ENCODE measurements at regions not wholly inside any gene's neighbourhood (a gene's known extent, or its start where the extent isn't known, plus 50 kb on each side); places are given as distances from the start of the nearest gene placed in this dataset.
A peak's percentile ranks its signal among the peaks of the same experiment; 100 is the strongest.

GRCh38 chr11:122202951-122203456, 87.0 kb upstream of the BLID start:
- no peaks in the 10 kb centered on the region for H3K9me3 ChIP-seq (replicated peaks; ENCODE audit: control insufficient read depth, insufficient read depth, low read depth, low read length)
- no peak overlapping the region for H3K4me2 ChIP-seq (ENCODE audit: insufficient read depth, low read length)
- H3K4me1 ChIP-seq (replicated peaks in 1 of 2; ENCODE audit: control insufficient read depth in 2 of 2, insufficient read depth in 2 of 2, low read length in 2 of 2), result no peaks in the 10 kb centered on the region
- CTCF ChIA-PET (ENCODE audit: low intra/inter-chr PET ratio), result no interaction called here
- FAIRE-seq (no peak), DNase-seq (ENCODE audit: extremely low read depth in 1 of 4, low spot score in 3 of 4) (peak; percentile 16 to 57 (median 52)), ATAC-seq (peak; percentile 86)
- H3K9ac ChIP-seq (ENCODE audit: insufficient read depth in 1 of 2, low read depth in 2 of 2, low read length in 2 of 2), result no peak overlapping the region
- no peaks in the 10 kb centered on the region for H3K27me3 ChIP-seq (ENCODE audit: control insufficient read depth in 2 of 2, insufficient read depth in 2 of 2, low read length in 2 of 2)
- WGBS (ENCODE audit: insufficient coverage, low coverage, missing lambda C conversion rate), result 2% methylated on average over 19 of the region's 19 CpGs
- no TSS peak for BruUV-seq (replicated peaks)
- POLR2A ChIA-PET, result no interaction called here
- TF ChIP-seq SMC3 (conservative IDR thresholded peaks at IDR 0.05; ENCODE audit: insufficient read depth, low read depth, low read length), result peak; percentile 50; the same call in 1 of the 2 replicates
- TF ChIP-seq RAD21 (CRISPR knock-in tag; conservative IDR thresholded peaks at IDR 0.05 in 1 of 2, IDR thresholded peaks at IDR 0.05 in 1 of 2), result peak; percentile 27 to 51; a peak in 3 of 4 replicates
- no peak for TF ChIP-seq ZNF551 (CRISPR knock-in tag; IDR thresholded peaks at IDR 0.05)
- TF ChIP-seq CTCF (IDR thresholded peaks at IDR 0.05 in 2 of 3, conservative IDR thresholded peaks at IDR 0.05 in 1 of 3; ENCODE audit: insufficient read depth in 2 of 3, low read depth in 1 of 3, low read length in 3 of 3), result peak; percentile 52 to 68 (median 56)
- in situ Hi-C loops (cut with MboI) (no loop called here), intact Hi-C loops (cut with micrococcal nuclease) (loop anchor here (1.0 kb wide), 1 partner anchor 547 kb away; no protein-coding TSS in a partner anchor)
- H2AFZ ChIP-seq (ENCODE audit: low read depth, low read length), result no peak overlapping the region
- H3K9me1 ChIP-seq (ENCODE audit: control insufficient read depth, insufficient read depth, low read length), result no peaks in the 10 kb centered on the region
- H4K20me1 ChIP-seq (replicated peaks; ENCODE audit: control insufficient read depth, insufficient read depth, low read length), result no peaks in the 10 kb centered on the region
- H3K4me3 ChIP-seq, result no peak overlapping the region
- no peaks in the 10 kb centered on the region for H3K36me3 ChIP-seq (ENCODE audit: control insufficient read depth, insufficient read depth, low read length)
- no peaks in the 10 kb centered on the region for H3K79me2 ChIP-seq (ENCODE audit: control insufficient read depth, insufficient read depth, low read length)
- H3K27ac ChIP-seq (ENCODE audit: extremely low read depth, low read depth, low read length), result no peak overlapping the region

Data from K562 (cell line).